ENCODE measurements at regions not wholly inside any gene's neighbourhood (a gene's known extent, or its start where the extent isn't known, plus 50 kb on each side); places are given as distances from the start of the nearest gene placed in this dataset.
"Not testable (repeated sequence)": the region's sequence is repeated elsewhere in the genome, so short reads cannot be mapped to it uniquely, and the experiment has no call there.

DNA sequence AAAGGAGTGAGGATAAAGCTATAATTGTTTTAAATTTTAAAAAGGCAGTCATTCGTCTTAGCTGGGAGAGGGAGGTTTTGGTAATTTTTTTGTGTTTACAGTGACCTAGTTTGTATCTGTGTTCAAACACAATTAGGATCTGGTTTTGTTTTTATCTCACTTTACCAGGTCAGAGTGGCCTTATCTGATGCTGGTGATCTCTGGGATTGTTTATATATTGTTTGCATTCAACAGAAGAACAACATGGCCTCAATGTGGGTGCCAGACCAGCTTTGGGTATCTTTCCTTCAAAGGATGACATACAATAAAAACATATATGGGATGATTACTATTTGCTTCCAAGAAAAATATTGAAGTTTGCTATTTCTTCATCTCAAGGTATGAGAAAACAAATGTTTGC, 272.2 kb upstream of the UGT8 start:
- ChIA-PET CTCF (no interaction called here), POLR2A (no interaction called here)
- no peak for DNase-seq (ENCODE audit: extremely low spot score)
- TF ChIP-seq CTCF (IDR thresholded peaks at IDR 0.05; ENCODE audit: control extremely low read depth, extremely low read depth, low read depth, missing control alignments): no peak

- no peak for TF ChIP-seq CTCF (IDR thresholded peaks at IDR 0.05; ENCODE audit: control extremely low read depth, extremely low read depth, low read depth, missing control alignments)
- ChIA-PET POLR2A (no interaction called here), CTCF (no interaction called here)
- DNase-seq (ENCODE audit: extremely low spot score): no peak
Observed at GRCh38 chr4:114332119-114332518, 266.5 kb upstream of the UGT8 start.

GRCh38 chr4:114334363-114334762, 264.2 kb upstream of the UGT8 start:
- CTCF ChIA-PET; POLR2A ChIA-PET; DNase-seq (ENCODE audit: extremely low spot score): not testable (repeated sequence)

GRCh38 chr4:114334884-114335330, 263.7 kb upstream of the UGT8 start:
- DNase-seq (ENCODE audit: extremely low spot score): no peak
- POLR2A ChIA-PET: no interaction called here
- CTCF ChIA-PET: no interaction called here
- no peak for TF ChIP-seq CTCF (IDR thresholded peaks at IDR 0.05; ENCODE audit: control extremely low read depth, extremely low read depth, low read depth, missing control alignments)

- ChIA-PET POLR2A (no interaction called here), CTCF (no interaction called here)
- no peak for TF ChIP-seq CTCF (IDR thresholded peaks at IDR 0.05; ENCODE audit: control extremely low read depth, extremely low read depth, low read depth, missing control alignments)
- no peak for DNase-seq (ENCODE audit: extremely low spot score)
Observed at GRCh38 chr4:114335339-114335738, 263.3 kb upstream of the UGT8 start.

- POLR2A ChIA-PET: no interaction called here
- CTCF ChIA-PET: interaction anchor here (1.3 kb wide), 1 partner anchor 389 kb away, joined by 3 read pairs; no protein-coding TSS in a partner anchor
- no peak for TF ChIP-seq CTCF (IDR thresholded peaks at IDR 0.05; ENCODE audit: control extremely low read depth, extremely low read depth, low read depth, missing control alignments)
- DNase-seq (ENCODE audit: extremely low spot score): no peak
Observed at GRCh38 chr4:114343015-114343414, 255.6 kb upstream of the UGT8 start.

GRCh38 chr4:114349543-114350175, 248.9 kb upstream of the UGT8 start:
- POLR2A ChIA-PET: no interaction called here
- CTCF ChIA-PET: no interaction called here
- no peak for DNase-seq (ENCODE audit: extremely low spot score)
- TF ChIP-seq CTCF (IDR thresholded peaks at IDR 0.05; ENCODE audit: control extremely low read depth, extremely low read depth, low read depth, missing control alignments): no peak
